CD4-positive, alpha-beta T cell (primary cell): ENCODE measurements at regions not wholly inside any gene's neighbourhood (a gene's known extent, or its start where the extent isn't known, plus 50 kb on each side); places are given as distances from the start of the nearest gene placed in this dataset.
A peak's percentile ranks its signal among the peaks of the same experiment; 100 is the strongest.

Experiments used
- ATAC-seq: fragments of 200-7000 bp; cut with Tn5 transposase; one replicate; pipeline ENCODE4 v1.10.0; 2022; ENCODE audit warnings: mild to moderate bottlenecking; ENCODE audit not compliant: poor library complexity
- CTCF ChIA-PET: fragments of 350-600 bp; sonication (Branson Sonifier 250); formaldehyde crosslinking; loops from one replicate; lab custom pipeline; 2021; ENCODE audit warnings: antibody characterized with exemption, inconsistent platforms; lab: Charles Lee
- POLR2A ChIA-PET: fragments of 350-600 bp; sonication (Branson Sonifier 250); formaldehyde crosslinking; loops from one replicate; lab custom pipeline; 2021; ENCODE audit warnings: antibody characterized with exemption, inconsistent platforms; lab: Charles Lee
- DNase-seq, 14 experiments: peaks; one replicate each; pipeline ENCODE4 v3.0.0-alpha.2; 2013 to 2020; ENCODE audit warnings: mixed read lengths in 2 of 14
- H3K27ac ChIP-seq, 2 donors: one replicate each; pipeline versions ENCODE4 v1.5.1 to v1.7.0; 2013; ENCODE audit warnings: low read length in 2 of 2, low read depth in 1 of 2, mild to moderate bottlenecking in 1 of 2
- H3K27me3 ChIP-seq, 2 experiments: 1 replicate in 1 of 2; 2 replicates in 1 of 2; pipeline versions ENCODE4 v1.6.1 to v1.7.0; 2013; ENCODE audit warnings: low read length in 2 of 2, control low read depth in 1 of 2, mild to moderate bottlenecking in 1 of 2, moderate library complexity in 1 of 2; ENCODE audit not compliant: insufficient read depth in 2 of 2, control insufficient read depth in 1 of 2
- H3K36me3 ChIP-seq: one replicate; pipeline ENCODE4 v1.6.1; 2013; ENCODE audit warnings: low read length, control low read depth; ENCODE audit not compliant: insufficient read depth
- H3K4me1 ChIP-seq: one replicate; pipeline ENCODE4 v1.6.1; 2013; ENCODE audit warnings: low read length, control low read depth; ENCODE audit not compliant: insufficient read depth
- H3K4me3 ChIP-seq: one replicate; pipeline ENCODE4 v1.5.1; 2013; ENCODE audit warnings: mild to moderate bottlenecking, low read length, moderate library complexity
- H3K9me3 ChIP-seq, 2 experiments: 1 replicate in 1 of 2; 2 replicates in 1 of 2; pipeline versions ENCODE4 v1.6.1 to v1.7.0; 2013; ENCODE audit warnings: low read length in 2 of 2, mild to moderate bottlenecking in 2 of 2, control low read depth in 1 of 2, moderate library complexity in 1 of 2; ENCODE audit not compliant: control insufficient read depth in 1 of 2, insufficient read depth in 1 of 2
- H3K27ac Mint-ChIP-seq: one replicate; pipeline ENCODE4 v1.8.0; 2020; ENCODE audit warnings: mixed read lengths
- H3K27me3 Mint-ChIP-seq: one replicate; pipeline ENCODE4 v1.8.0; 2021; ENCODE audit warnings: mixed read lengths
- H3K36me3 Mint-ChIP-seq: one replicate; pipeline ENCODE4 v1.8.0; 2021; ENCODE audit warnings: low read depth, mixed read lengths
- H3K4me1 Mint-ChIP-seq: one replicate; pipeline ENCODE4 v1.8.0; 2021; ENCODE audit warnings: low read depth, mixed read lengths
- H3K4me3 Mint-ChIP-seq: one replicate; pipeline ENCODE4 v1.8.0; 2020; ENCODE audit warnings: mild to moderate bottlenecking, mixed read lengths
- H3K9me3 Mint-ChIP-seq: one replicate; pipeline ENCODE4 v1.8.0; 2020; ENCODE audit warnings: mixed read lengths
- CTCF ChIP-seq: fragments of 200-600 bp; IDR thresholded peaks from one replicate; pipeline ENCODE4 v1.8.0; 2022; ENCODE audit warnings: antibody characterized with exemption, mild to moderate bottlenecking
- intact Hi-C, 2 experiments: fragments of 100-400 bp; cut with DNase I in 1 of 2; cut with micrococcal nuclease in 1 of 2; formaldehyde crosslinking; loops; one replicate each; pipeline versions ENCODE4 v1.15.1 to v1.9.0; 2023 to 2025; cut with DNase I, micrococcal nuclease

GRCh38 chr17:27240086-27240801 lies 53.7 kb upstream of the WSB1 start:
- Histone ChIP-seq H3K4me3 (no peak overlapping the region), H3K27ac (no peak overlapping the region), H3K36me3 (no peaks in the 10 kb centered on the region), H3K27me3 (no peaks in the 10 kb centered on the region), H3K4me1 (peaks cover 2% of the 10 kb centered on the region), H3K9me3 (no peaks in the 10 kb centered on the region)
- Mint-ChIP-seq H3K36me3 (no peaks in the 10 kb centered on the region), H3K4me3 (no peak overlapping the region), H3K27ac (no peak overlapping the region), H3K27me3 (peaks cover 4% of the 10 kb centered on the region), H3K9me3 (no peaks in the 10 kb centered on the region), H3K4me1 (no peaks in the 10 kb centered on the region)
- no peak for ATAC-seq
- no peak for DNase-seq
- CTCF ChIA-PET, result interaction anchor here (2.5 kb wide), 1 partner anchor 93 kb away, joined by 6 read pairs; no protein-coding TSS in a partner anchor
- POLR2A ChIA-PET, result no interaction called here
- no peak for TF ChIP-seq CTCF
- intact Hi-C loops, result no loop called here

GRCh38 chr17:27240802-27241155 lies 53.1 kb upstream of the WSB1 start:
- ATAC-seq, result no peak
- H3K27me3 ChIP-seq, result no peaks in the 10 kb centered on the region
- Mint-ChIP-seq H3K27me3 (peaks cover 4% of the 10 kb centered on the region), H3K27ac (no peak overlapping the region), H3K4me3 (no peak overlapping the region), H3K9me3 (no peaks in the 10 kb centered on the region), H3K36me3 (no peaks in the 10 kb centered on the region), H3K4me1 (no peaks in the 10 kb centered on the region)
- ChIA-PET CTCF (interaction anchor here (2.5 kb wide), 1 partner anchor 92 kb away, joined by 6 read pairs; no protein-coding TSS in a partner anchor), POLR2A (interaction anchor here (0.7 kb wide), 1 partner anchor 49 kb away, joined by 6 read pairs; no protein-coding TSS in a partner anchor)
- peaks cover 2% of the 10 kb centered on the region for H3K4me1 ChIP-seq
- H3K27ac ChIP-seq, result no peak overlapping the region
- no peaks in the 10 kb centered on the region for H3K9me3 ChIP-seq
- intact Hi-C loops, result no loop called here
- H3K4me3 ChIP-seq, result no peak overlapping the region
- DNase-seq, result no peak
- no peaks in the 10 kb centered on the region for H3K36me3 ChIP-seq
- TF ChIP-seq CTCF, result no peak

GRCh38 chr17:27241346-27241946 lies 52.5 kb upstream of the WSB1 start:
- intact Hi-C loops, result no loop called here
- Mint-ChIP-seq H3K36me3 (no peaks in the 10 kb centered on the region), H3K27ac (no peak overlapping the region), H3K4me3 (no peak overlapping the region), H3K27me3 (peaks cover 4% of the 10 kb centered on the region), H3K4me1 (no peaks in the 10 kb centered on the region), H3K9me3 (no peaks in the 10 kb centered on the region)
- Histone ChIP-seq H3K27me3 (no peaks in the 10 kb centered on the region), H3K27ac (no peak overlapping the region), H3K36me3 (no peaks in the 10 kb centered on the region), H3K4me3 (no peak overlapping the region), H3K4me1 (peaks cover 2% of the 10 kb centered on the region), H3K9me3 (no peaks in the 10 kb centered on the region)
- ATAC-seq (no peak), DNase-seq (peak in 1 of 14 experiments; percentile 25)
- TF ChIP-seq CTCF, result no peak
- ChIA-PET CTCF (interaction anchor here (2.5 kb wide), 1 partner anchor 91 kb away, joined by 6 read pairs; no protein-coding TSS in a partner anchor), POLR2A (interaction anchor here (0.7 kb wide), 1 partner anchor 48 kb away, joined by 6 read pairs; no protein-coding TSS in a partner anchor)
